Spleen (tissue), 11 donors: ENCODE measurements at regions not wholly inside any gene's neighbourhood (a gene's known extent, or its start where the extent isn't known, plus 50 kb on each side); places are given as distances from the start of the nearest gene placed in this dataset.

Experiments used
- DNase-seq: peaks from one replicate; pipeline ENCODE4 v3.0.0-alpha.2; 2020
- H3K27ac ChIP-seq, 8 donors: fragments of 200-600 bp; sonication (generic) in 7 of 8; 1 replicate in 4 of 8; 2 replicates in 4 of 8; pipeline versions ENCODE4 v1.5.0 to v1.8.0; 2016 to 2021; ENCODE audit warnings: inconsistent platforms in 4 of 8, mild to moderate bottlenecking in 4 of 8, moderate library complexity in 1 of 8
- H3K27me3 ChIP-seq, 7 donors: fragments of 200-600 bp; sonication (generic) in 6 of 7; replicated peaks in 1 of 7; 1 replicate in 4 of 7; 2 replicates in 3 of 7; pipeline versions ENCODE4 v1.5.0 to v1.8.0; 2016 to 2021; ENCODE audit warnings: inconsistent platforms in 3 of 7, mild to moderate bottlenecking in 1 of 7
- H3K36me3 ChIP-seq, 6 donors: fragments of 200-600 bp; sonication (generic) in 5 of 6; 1 replicate in 4 of 6; 2 replicates in 2 of 6; pipeline versions ENCODE4 v1.5.0 to v1.8.0; 2016 to 2021; ENCODE audit warnings: inconsistent platforms in 2 of 6
- H3K4me1 ChIP-seq, 6 donors: fragments of 200-600 bp; sonication (generic) in 5 of 6; 1 replicate in 3 of 6; 2 replicates in 3 of 6; pipeline versions ENCODE4 v1.5.0 to v1.8.0; 2016 to 2021; ENCODE audit warnings: inconsistent platforms in 3 of 6
- H3K4me3 ChIP-seq, 8 donors: fragments of 200-600 bp; sonication (generic) in 7 of 8; 1 replicate in 4 of 8; 2 replicates in 4 of 8; pipeline versions ENCODE4 v1.5.0 to v1.8.0; 2016 to 2021; ENCODE audit warnings: inconsistent platforms in 4 of 8, mild to moderate bottlenecking in 4 of 8, moderate library complexity in 2 of 8
- H3K9me3 ChIP-seq, 8 donors: fragments of 200-600 bp; sonication (generic) in 7 of 8; 1 replicate in 4 of 8; 2 replicates in 4 of 8; pipeline versions ENCODE4 v1.5.0 to v1.8.0; 2016 to 2021; ENCODE audit warnings: inconsistent platforms in 4 of 8
- POLR2A ChIP-seq, 3 donors: fragments of 450-650 bp; IDR thresholded peaks; one replicate each; pipeline ENCODE4 v1.5.1; 2017; ENCODE audit warnings: antibody characterized with exemption in 3 of 3, mild to moderate bottlenecking in 1 of 3
- POLR2AphosphoS5 ChIP-seq, 3 donors: sonication (generic); formaldehyde crosslinking; IDR thresholded peaks; one replicate each; pipeline ENCODE4 v1.5.1; 2017; ENCODE audit warnings: antibody characterized with exemption in 3 of 3
- WGBS, 5 donors: extraction: QIAGEN DNeasy Blood & Tissue Kit in 3 of 5; methylation state at CpG; one replicate each; pipeline versions ENCODE4 v1.1.5 to v1.1.7; 2013 to 2018; 5-methylcytosine and 5-hydroxymethylcytosine counted together
- intact Hi-C: fragments of 100-400 bp; cut with DNase I; formaldehyde crosslinking; loops from one replicate; pipeline ENCODE4 v1.15.0; 2023; ENCODE audit warnings: low total_unique reads
- TF ChIP-seq, protein P1 (sequence below), 11 experiments: fragments of 200-600 bp in 7 of 11; fragments of 450-650 bp in 4 of 11; sonication (generic) in 4 of 11; IDR thresholded peaks in 8 of 11; conservative IDR thresholded peaks in 3 of 11; 1 replicate in 7 of 11; 2 replicates in 4 of 11; pipeline versions ENCODE4 v1.4.0 to v1.8.0; 2016 to 2021; ENCODE audit warnings: antibody characterized with exemption in 11 of 11, inconsistent platforms in 4 of 11, mild to moderate bottlenecking in 1 of 11
- donor health status: healthy with polysubstance abuse.
- donor health status: DM: no; HTN: no; CAD: no; lungs with moderate emphysema.
- donor health status: DM: no; HTN: no; CAD: no.
- donor health status: Bipolar disorder and iron deficiency.
- donor health status: healthy.
- donor health status: DM: no; HTN: no; CAD: no.
- donor health status: DM: yes; HTN: yes; CAD: no.

DNA sequence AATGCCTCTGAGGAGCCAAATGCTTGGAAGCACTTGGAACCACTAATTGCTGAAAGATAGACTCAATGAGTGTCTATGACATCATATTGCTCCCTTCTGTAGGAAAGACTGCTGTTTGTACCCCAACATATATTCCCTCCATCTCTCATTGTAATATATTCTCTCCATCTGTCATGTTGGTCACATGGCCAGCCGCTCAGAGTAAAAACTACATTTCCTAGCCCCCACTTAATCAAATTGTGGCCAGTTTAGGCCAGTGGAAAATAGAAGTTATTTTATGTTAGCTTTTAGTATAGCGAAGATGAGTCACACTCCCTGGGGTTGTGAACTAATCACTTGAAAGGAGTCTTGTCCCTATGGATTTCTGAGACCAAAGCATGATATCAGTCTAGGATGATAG, 160.2 kb downstream of the HNMT start:
- H3K27me3 ChIP-seq = no peaks in the 10 kb centered on the region
- no peak overlapping the region for H3K27ac ChIP-seq
- 92 to 96% (median 94%) methylated on average over 2 of the region's 2 CpGs for WGBS, 5 donors

GRCh38 chr2:138125306-138126288, 161.3 kb downstream of the HNMT start:
- H3K36me3 ChIP-seq = no peaks in the 10 kb centered on the region
- no peak for DNase-seq
- 85 to 92% (median 88%) methylated on average over 11 of the region's 11 CpGs for WGBS, 5 donors

More for the DNA sequence above, 160.2 kb downstream of the HNMT start:
- intact Hi-C loops = no loop called here
- no peaks in the 10 kb centered on the region for H3K4me1 ChIP-seq
- no peak overlapping the region for H3K4me3 ChIP-seq
- DNase-seq = no peak
- H3K9me3 ChIP-seq = no peaks in the 10 kb centered on the region
- H3K36me3 ChIP-seq = no peaks in the 10 kb centered on the region
- TF ChIP-seq POLR2A (IDR thresholded peaks at IDR 0.05) (no peak), POLR2AphosphoS5 (IDR thresholded peaks at IDR 0.05) (no peak)
- TF ChIP-seq, protein P1, sequence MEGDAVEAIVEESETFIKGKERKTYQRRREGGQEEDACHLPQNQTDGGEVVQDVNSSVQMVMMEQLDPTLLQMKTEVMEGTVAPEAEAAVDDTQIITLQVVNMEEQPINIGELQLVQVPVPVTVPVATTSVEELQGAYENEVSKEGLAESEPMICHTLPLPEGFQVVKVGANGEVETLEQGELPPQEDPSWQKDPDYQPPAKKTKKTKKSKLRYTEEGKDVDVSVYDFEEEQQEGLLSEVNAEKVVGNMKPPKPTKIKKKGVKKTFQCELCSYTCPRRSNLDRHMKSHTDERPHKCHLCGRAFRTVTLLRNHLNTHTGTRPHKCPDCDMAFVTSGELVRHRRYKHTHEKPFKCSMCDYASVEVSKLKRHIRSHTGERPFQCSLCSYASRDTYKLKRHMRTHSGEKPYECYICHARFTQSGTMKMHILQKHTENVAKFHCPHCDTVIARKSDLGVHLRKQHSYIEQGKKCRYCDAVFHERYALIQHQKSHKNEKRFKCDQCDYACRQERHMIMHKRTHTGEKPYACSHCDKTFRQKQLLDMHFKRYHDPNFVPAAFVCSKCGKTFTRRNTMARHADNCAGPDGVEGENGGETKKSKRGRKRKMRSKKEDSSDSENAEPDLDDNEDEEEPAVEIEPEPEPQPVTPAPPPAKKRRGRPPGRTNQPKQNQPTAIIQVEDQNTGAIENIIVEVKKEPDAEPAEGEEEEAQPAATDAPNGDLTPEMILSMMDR (IDR thresholded peaks at IDR 0.05 in 8 of 11, conservative IDR thresholded peaks at IDR 0.05 in 3 of 11) = no peak

GRCh38 chr2:138132108-138132507, 167.8 kb downstream of the HNMT start:
- H3K27ac ChIP-seq = no peak overlapping the region
- H3K4me3 ChIP-seq = no peak overlapping the region
- no peaks in the 10 kb centered on the region for H3K9me3 ChIP-seq
- no peaks in the 10 kb centered on the region for H3K27me3 ChIP-seq
- 82 to 100% (median 87%) methylated on average over 1 of the region's 1 CpG for WGBS, 5 donors
- no peaks in the 10 kb centered on the region for H3K4me1 ChIP-seq
- intact Hi-C loops = no loop called here
- TF ChIP-seq POLR2AphosphoS5 (IDR thresholded peaks at IDR 0.05) (no peak), POLR2A (IDR thresholded peaks at IDR 0.05) (no peak)
- TF ChIP-seq, protein P1 (IDR thresholded peaks at IDR 0.05 in 8 of 11, conservative IDR thresholded peaks at IDR 0.05 in 3 of 11) = no peak
- no peak for DNase-seq
- H3K36me3 ChIP-seq = no peaks in the 10 kb centered on the region

More at GRCh38 chr2:138125306-138126288, 161.3 kb downstream of the HNMT start:
- Histone ChIP-seq H3K27me3 (no peaks in the 10 kb centered on the region), H3K4me1 (no peaks in the 10 kb centered on the region), H3K9me3 (no peaks in the 10 kb centered on the region), H3K4me3 (no peak overlapping the region), H3K27ac (no peak overlapping the region)
- TF ChIP-seq, protein P1 (IDR thresholded peaks at IDR 0.05 in 8 of 11, conservative IDR thresholded peaks at IDR 0.05 in 3 of 11) = no peak
- intact Hi-C loops = no loop called here

- intact Hi-C loops = no loop called here
- Histone ChIP-seq H3K36me3 (no peaks in the 10 kb centered on the region), H3K27ac (no peak overlapping the region), H3K27me3 (no peaks in the 10 kb centered on the region), H3K4me1 (no peaks in the 10 kb centered on the region), H3K9me3 (peaks cover 0 to 9% (median 2%) of the 10 kb centered on the region in 8 donors), H3K4me3 (no peak overlapping the region)
- no peak for DNase-seq
- TF ChIP-seq POLR2A (IDR thresholded peaks at IDR 0.05) = no peak
- TF ChIP-seq, protein P1 (IDR thresholded peaks at IDR 0.05 in 8 of 11, conservative IDR thresholded peaks at IDR 0.05 in 3 of 11) = no peak
- no peak for TF ChIP-seq POLR2AphosphoS5 (IDR thresholded peaks at IDR 0.05)
These were observed 173.7 kb downstream of the HNMT start for GRCh38 chr2:138137949-138138348.
